K562 (cell line): ENCODE measurements at regions not wholly inside any gene's neighbourhood (a gene's known extent, or its start where the extent isn't known, plus 50 kb on each side); places are given as distances from the start of the nearest gene placed in this dataset.

Experiments used
- ATAC-seq: fragments of 200-7000 bp; cut with Tn5 transposase; 3 replicates; pipeline ENCODE4 v1.9.1; 2020; ENCODE audit warnings: moderate library complexity
- BruUV-seq: library from RNA; stranded (reverse); fragments of 400-500 nt; replicated peaks from 2 replicates; lab custom pipeline; 2021; lab: Mats Ljungman, UMichigan
- CTCF ChIA-PET: fragments of 300-600 bp; formaldehyde crosslinking; extraction: SDS; loops from one replicate; lab custom pipeline; 2021; ENCODE audit warnings: low intra/inter-chr PET ratio; lab: Yijun Ruan, JAX
- POLR2A ChIA-PET: fragments of 300-600, 350-650 bp; sonication (Branson Sonifier 250); formaldehyde crosslinking; extraction: SDS; loops from one replicate; lab custom pipeline; 2021; ENCODE audit warnings: antibody characterized with exemption, inconsistent platforms; lab: Yijun Ruan, JAX
- DNase-seq, 4 experiments: peaks; one replicate each; pipeline versions ENCODE4 v3.0.0 to v3.0.0-alpha.2; 2011 to 2018; ENCODE audit warnings: low spot score in 3 of 4, mixed read lengths in 3 of 4; ENCODE audit errors: extremely low read depth in 1 of 4
- FAIRE-seq: peaks from 2 replicates; lab custom pipeline; 2011; peaks lifted over from hg19 to GRCh38; lab: Jason Lieb, UNC
- H2AFZ ChIP-seq: 2 replicates; pipeline ENCODE4 v1.6.0; 2011; ENCODE audit warnings: low read depth, low read length, control low read depth, inconsistent platforms
- H3K27ac ChIP-seq: fragments of 200-600 bp; 3 replicates; pipeline ENCODE4 v1.8.0; 2011; ENCODE audit warnings: low read depth, mild to moderate bottlenecking, control low read depth, inconsistent platforms, low read length, moderate library complexity, mixed read lengths; ENCODE audit errors: extremely low read depth
- H3K27me3 ChIP-seq, 2 experiments: fragments of 300-600 bp in 1 of 2; 2 replicates in 1 of 2; 3 replicates in 1 of 2; pipeline versions ENCODE4 v1.6.0 to v1.8.0; 2011; ENCODE audit warnings: inconsistent platforms in 2 of 2, low read length in 2 of 2, mild to moderate bottlenecking in 1 of 2, mixed read lengths in 1 of 2, moderate library complexity in 1 of 2; ENCODE audit not compliant: control insufficient read depth in 2 of 2, insufficient read depth in 2 of 2
- H3K36me3 ChIP-seq: fragments of 300-600 bp; 3 replicates; pipeline ENCODE4 v1.8.0; 2011; ENCODE audit warnings: mild to moderate bottlenecking, low read length, inconsistent platforms; ENCODE audit not compliant: control insufficient read depth, insufficient read depth
- H3K4me1 ChIP-seq, 2 experiments: fragments of 200-600 bp in 1 of 2; replicated peaks in 1 of 2; 2 replicates in 1 of 2; 3 replicates in 1 of 2; pipeline versions ENCODE4 v1.5.1 to v1.8.0; 2011; ENCODE audit warnings: inconsistent platforms in 2 of 2, low read length in 2 of 2, mild to moderate bottlenecking in 1 of 2, mixed read lengths in 1 of 2, moderate library complexity in 1 of 2; ENCODE audit not compliant: control insufficient read depth in 2 of 2, insufficient read depth in 2 of 2
- H3K4me2 ChIP-seq: 2 replicates; pipeline ENCODE4 v1.6.1; 2011; ENCODE audit warnings: low read length, control low read depth, inconsistent platforms, mixed read lengths; ENCODE audit not compliant: insufficient read depth
- H3K4me3 ChIP-seq: fragments of 200-600 bp; sonication (generic), shearing (Covaris generic); 2 replicates; pipeline ENCODE4 v1.5.1; 2016; ENCODE audit warnings: control low read depth, inconsistent platforms
- H3K79me2 ChIP-seq: fragments of 200-600 bp; 3 replicates; pipeline ENCODE4 v1.8.0; 2011; ENCODE audit warnings: low read length, inconsistent platforms; ENCODE audit not compliant: control insufficient read depth, insufficient read depth
- H3K9ac ChIP-seq, 2 experiments: 2 replicates each; pipeline versions ENCODE4 v1.6.0 to v1.6.1; 2011; ENCODE audit warnings: low read depth in 2 of 2, low read length in 2 of 2, control low read depth in 1 of 2, inconsistent platforms in 1 of 2, mild to moderate bottlenecking in 1 of 2, mixed read lengths in 1 of 2; ENCODE audit not compliant: insufficient read depth in 1 of 2
- H3K9me1 ChIP-seq: one replicate; pipeline ENCODE4 v1.6.0; 2011; ENCODE audit warnings: inconsistent platforms, mild to moderate bottlenecking, low read length, moderate library complexity; ENCODE audit not compliant: control insufficient read depth, insufficient read depth
- H3K9me3 ChIP-seq: replicated peaks from 2 replicates; pipeline ENCODE4 v1.5.1; 2011; ENCODE audit warnings: low read depth, low read length, inconsistent platforms; ENCODE audit not compliant: control insufficient read depth, insufficient read depth
- H4K20me1 ChIP-seq: replicated peaks from 2 replicates; pipeline ENCODE4 v1.6.1; 2011; ENCODE audit warnings: low read length, inconsistent platforms, mixed read lengths; ENCODE audit not compliant: control insufficient read depth, insufficient read depth
- BRCA1 ChIP-seq, 2 experiments: fragments of 450-650 bp in 1 of 2; sonication (generic) in 1 of 2; formaldehyde crosslinking in 1 of 2; IDR thresholded peaks; 2 replicates each; pipeline versions ENCODE4 v1.5.0 to v1.6.1; 2017 to 2020; ENCODE audit warnings: mild to moderate bottlenecking in 1 of 2, missing genetic modification reagents in 1 of 2
- CC2D1A ChIP-seq: fragments of 450-650 bp; IDR thresholded peaks from 2 replicates; pipeline ENCODE4 v1.6.1; 2017; ENCODE audit warnings: mild to moderate bottlenecking
- CXXC5 ChIP-seq: fragments of 250-450 bp; sonication (Bioruptor Pico); IDR thresholded peaks from 2 replicates; pipeline ENCODE4 v1.8.0; 2022; ENCODE audit warnings: inconsistent platforms, mild to moderate bottlenecking, moderate library complexity
- E2F5 ChIP-seq: sonication (generic); formaldehyde crosslinking; IDR thresholded peaks from 2 replicates; pipeline ENCODE4 v1.8.0; 2022; ENCODE audit warnings: mild to moderate bottlenecking, missing genetic modification reagents
- HDGF ChIP-seq: fragments of 450-650 bp; IDR thresholded peaks from 2 replicates; pipeline ENCODE4 v1.6.1; 2016
- ILF3 ChIP-seq: fragments of 450-650 bp; IDR thresholded peaks from 2 replicates; pipeline ENCODE4 v1.6.1; 2018; ENCODE audit warnings: antibody characterized with exemption, mild to moderate bottlenecking, moderate library complexity, borderline replicate concordance
- MAFF ChIP-seq: IDR thresholded peaks from 2 replicates; pipeline ENCODE4 v1.6.1; 2012; ENCODE audit warnings: low read length, improper control_type of control experiment
- MYBL2 ChIP-seq, 2 experiments: fragments of 450-650 bp in 1 of 2; sonication (generic) in 1 of 2; formaldehyde crosslinking in 1 of 2; IDR thresholded peaks; 2 replicates each; pipeline versions ENCODE4 v1.6.1 to v1.8.1; 2017 to 2022; ENCODE audit warnings: borderline replicate concordance in 1 of 2, inconsistent platforms in 1 of 2, low read depth in 1 of 2, mild to moderate bottlenecking in 1 of 2, missing genetic modification reagents in 1 of 2, moderate library complexity in 1 of 2
- ZNF121 ChIP-seq: sonication (generic); formaldehyde crosslinking; conservative IDR thresholded peaks from 2 replicates; pipeline ENCODE4 v1.8.0; 2022; ENCODE audit warnings: missing genetic modification reagents
- ZNF717 ChIP-seq: fragments of 250-450 bp; sonication (Bioruptor Pico); IDR thresholded peaks from 2 replicates; pipeline ENCODE4 v1.5.0; 2021
- in situ Hi-C: fragments of 300-500 bp; cut with MboI; formaldehyde crosslinking; loops from 4 replicates; pipeline ENCODE4 v1.15.0; 2018; ENCODE audit warnings: inconsistent platforms, mixed read lengths
- intact Hi-C: fragments of 100-400 bp; cut with micrococcal nuclease; formaldehyde crosslinking; loops from 2 replicates; pipeline ENCODE4 v1.14.2; 2022

- TF ChIP-seq E2F5 (CRISPR knock-in tag) (no peak), MAFF (peak; percentile 72)
- TF ChIP-seq, all 486 proteins: peak for 5
Observed at GRCh38 chr18:69308619-69309018, 92.1 kb upstream of the DOK6 start (continued).

GRCh38 chr18:69326094-69326493, 74.6 kb upstream of the DOK6 start:
- CTCF ChIA-PET, result no interaction called here
- no peak overlapping the region for H3K4me3 ChIP-seq
- no peak overlapping the region for H2AFZ ChIP-seq
- no peak overlapping the region for H3K27ac ChIP-seq
- no peaks in the 10 kb centered on the region for H4K20me1 ChIP-seq
- H3K4me1 ChIP-seq, result no peaks in the 10 kb centered on the region
- no TSS peak for BruUV-seq
- DNase-seq (no peak), FAIRE-seq (no peak), ATAC-seq (no peak)
- H3K36me3 ChIP-seq, result no peaks in the 10 kb centered on the region
- no peak overlapping the region for H3K4me2 ChIP-seq
- no peaks in the 10 kb centered on the region for H3K9me1 ChIP-seq
- intact Hi-C loops (no loop called here), in situ Hi-C loops (no loop called here)
- no peaks in the 10 kb centered on the region for H3K9me3 ChIP-seq
- TF ChIP-seq ZNF121 (CRISPR knock-in tag) (no peak), MYBL2 (IDR thresholded peaks at IDR 0.05; ENCODE audit: low read depth) (no peak), MYBL2 (CRISPR knock-in tag; IDR thresholded peaks at IDR 0.05; ENCODE audit: borderline replicate concordance) (no peak), ZNF717 (CRISPR knock-in tag) (no peak), BRCA1 (IDR thresholded peaks at IDR 0.05) (no peak), BRCA1 (CRISPR knock-in tag; IDR thresholded peaks at IDR 0.05) (no peak), HDGF (no peak), CC2D1A (no peak), ILF3 (no peak), CXXC5 (CRISPR knock-in tag) (no peak)
- H3K79me2 ChIP-seq, result no peaks in the 10 kb centered on the region
- H3K9ac ChIP-seq, result no peak overlapping the region
- POLR2A ChIA-PET, result no interaction called here
- H3K27me3 ChIP-seq, result no peaks in the 10 kb centered on the region
